GM12873 (cell line): ENCODE measurements at regions not wholly inside any gene's neighbourhood (a gene's known extent, or its start where the extent isn't known, plus 50 kb on each side); places are given as distances from the start of the nearest gene placed in this dataset.

Source experiments
- TF ChIP-seq, protein P1 (sequence below): IDR thresholded peaks from 2 replicates; pipeline ENCODE4 v1.5.1; 2012; ENCODE audit warnings: low read depth, mild to moderate bottlenecking, moderate library complexity, low read length, control low read depth; ENCODE audit not compliant: insufficient read depth; ENCODE audit errors: missing control alignments

DNA sequence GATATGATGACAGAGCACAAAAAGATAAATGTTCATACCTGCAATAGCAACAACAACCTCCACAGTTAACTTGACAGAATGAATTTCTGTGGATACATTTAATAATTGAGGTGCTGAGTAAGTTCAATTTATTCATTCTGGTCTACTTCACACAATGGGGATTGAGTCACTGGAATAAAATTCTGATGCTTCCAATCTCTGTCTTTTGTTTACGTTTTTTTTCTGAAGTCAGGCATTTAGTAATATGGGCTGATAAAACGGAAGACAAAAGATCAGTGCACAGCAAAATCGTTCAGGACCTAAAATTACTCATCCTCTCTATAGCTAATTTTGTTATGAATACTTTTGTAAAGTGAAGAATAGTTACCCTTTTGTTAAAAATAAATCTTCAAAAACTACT, 565.9 kb upstream of the CCDC54 start:
- TF ChIP-seq, protein P1, sequence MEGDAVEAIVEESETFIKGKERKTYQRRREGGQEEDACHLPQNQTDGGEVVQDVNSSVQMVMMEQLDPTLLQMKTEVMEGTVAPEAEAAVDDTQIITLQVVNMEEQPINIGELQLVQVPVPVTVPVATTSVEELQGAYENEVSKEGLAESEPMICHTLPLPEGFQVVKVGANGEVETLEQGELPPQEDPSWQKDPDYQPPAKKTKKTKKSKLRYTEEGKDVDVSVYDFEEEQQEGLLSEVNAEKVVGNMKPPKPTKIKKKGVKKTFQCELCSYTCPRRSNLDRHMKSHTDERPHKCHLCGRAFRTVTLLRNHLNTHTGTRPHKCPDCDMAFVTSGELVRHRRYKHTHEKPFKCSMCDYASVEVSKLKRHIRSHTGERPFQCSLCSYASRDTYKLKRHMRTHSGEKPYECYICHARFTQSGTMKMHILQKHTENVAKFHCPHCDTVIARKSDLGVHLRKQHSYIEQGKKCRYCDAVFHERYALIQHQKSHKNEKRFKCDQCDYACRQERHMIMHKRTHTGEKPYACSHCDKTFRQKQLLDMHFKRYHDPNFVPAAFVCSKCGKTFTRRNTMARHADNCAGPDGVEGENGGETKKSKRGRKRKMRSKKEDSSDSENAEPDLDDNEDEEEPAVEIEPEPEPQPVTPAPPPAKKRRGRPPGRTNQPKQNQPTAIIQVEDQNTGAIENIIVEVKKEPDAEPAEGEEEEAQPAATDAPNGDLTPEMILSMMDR: no peak

DNA sequence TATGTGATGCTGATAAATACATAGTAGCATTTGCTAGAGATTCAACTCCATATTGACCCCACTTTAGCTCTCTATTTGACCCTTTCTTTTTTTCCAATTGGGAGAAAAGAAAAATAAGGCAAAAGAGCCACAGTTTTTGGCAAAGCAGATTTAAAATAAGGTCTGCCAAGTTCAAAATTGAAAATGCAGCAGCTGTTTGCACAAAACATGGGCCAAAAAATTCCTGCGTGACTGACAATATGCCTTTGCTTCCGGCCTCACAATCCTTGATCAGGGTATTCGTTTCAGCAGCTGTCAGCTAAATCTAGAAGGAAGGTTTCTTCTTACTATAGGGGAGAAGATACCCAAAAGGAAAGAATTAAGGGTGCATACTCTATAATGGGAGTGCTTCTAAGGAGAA, 563.5 kb upstream of the CCDC54 start:
- TF ChIP-seq, protein P1: no peak

DNA sequence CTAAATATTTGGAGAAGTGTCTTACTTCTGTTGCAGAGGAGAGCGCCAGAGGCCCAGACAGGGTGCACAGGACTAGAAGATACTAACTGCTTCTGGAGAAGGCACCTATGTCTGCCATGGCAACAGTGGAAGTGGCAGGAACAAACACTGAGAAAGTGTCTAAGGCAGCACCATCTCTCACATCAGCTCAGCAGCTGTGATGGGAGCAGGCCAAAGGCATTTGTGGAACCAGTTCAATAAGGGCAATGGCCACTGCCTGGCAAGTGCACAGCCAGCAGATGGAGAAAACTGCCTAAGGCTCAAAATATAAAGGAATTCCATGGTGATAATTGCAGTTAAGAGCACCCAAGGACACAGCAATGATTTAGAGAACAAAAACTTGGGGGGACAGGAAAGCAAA, 563.0 kb upstream of the CCDC54 start:
- TF ChIP-seq, protein P1: no peak

DNA sequence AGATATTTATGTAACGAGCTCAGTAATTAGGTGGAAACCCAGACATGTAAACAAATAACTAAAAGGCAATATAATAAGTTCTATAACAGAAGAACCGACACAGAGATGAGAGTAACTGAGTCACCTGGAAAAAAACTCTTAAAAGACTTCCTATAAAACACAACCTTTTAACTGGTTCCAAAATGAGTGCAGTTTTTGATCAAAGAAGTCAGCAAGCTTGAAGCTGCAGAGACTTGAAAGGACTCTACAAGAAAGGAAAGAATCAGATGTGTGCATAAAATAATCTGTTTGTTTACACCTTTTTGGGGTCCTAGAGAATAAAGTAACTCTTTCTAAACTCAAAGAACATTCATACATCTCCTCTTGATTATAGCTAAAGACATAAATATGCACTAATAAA, 560.4 kb upstream of the CCDC54 start:
- TF ChIP-seq, protein P1: no peak

DNA sequence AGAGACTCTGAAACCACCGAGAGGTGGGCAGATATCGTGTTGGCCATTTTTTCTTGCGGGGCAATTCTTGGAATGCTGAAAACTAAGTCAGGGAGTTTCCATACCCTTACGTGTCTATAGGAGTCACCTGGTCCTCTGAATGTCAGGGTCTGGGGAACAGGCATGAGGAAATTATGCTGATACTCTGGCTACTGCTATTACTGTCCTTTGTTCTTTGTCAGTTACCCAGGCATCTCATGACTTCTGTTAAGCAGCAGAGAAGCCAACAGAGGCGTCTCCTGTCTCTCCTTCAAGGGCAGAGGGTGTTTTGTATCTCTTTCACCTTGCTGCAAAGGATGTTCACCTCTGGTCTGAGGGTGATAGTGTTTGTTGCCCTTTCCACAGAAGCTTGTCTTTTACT, 559.5 kb upstream of the CCDC54 start:
- TF ChIP-seq, protein P1: no peak

DNA sequence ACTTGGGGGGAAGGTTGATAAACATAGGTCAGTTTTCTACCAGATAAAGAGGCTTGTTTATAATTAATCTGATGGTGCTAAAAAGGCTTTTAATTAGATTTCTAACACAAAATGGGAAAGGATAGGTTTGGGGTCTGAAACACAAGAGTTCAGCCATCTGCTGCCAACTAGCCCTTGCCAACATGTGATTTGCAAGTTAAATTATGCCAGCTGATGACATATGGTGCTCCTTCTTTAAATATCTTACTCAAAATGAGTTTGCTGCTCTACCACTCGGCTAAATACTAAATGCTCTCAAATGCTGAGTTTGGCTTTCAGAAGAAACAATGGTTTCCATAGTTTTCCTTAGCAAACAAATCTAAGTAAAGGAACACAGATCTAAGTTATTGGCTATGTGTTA, 557.8 kb upstream of the CCDC54 start:
- TF ChIP-seq, protein P1: no peak

DNA sequence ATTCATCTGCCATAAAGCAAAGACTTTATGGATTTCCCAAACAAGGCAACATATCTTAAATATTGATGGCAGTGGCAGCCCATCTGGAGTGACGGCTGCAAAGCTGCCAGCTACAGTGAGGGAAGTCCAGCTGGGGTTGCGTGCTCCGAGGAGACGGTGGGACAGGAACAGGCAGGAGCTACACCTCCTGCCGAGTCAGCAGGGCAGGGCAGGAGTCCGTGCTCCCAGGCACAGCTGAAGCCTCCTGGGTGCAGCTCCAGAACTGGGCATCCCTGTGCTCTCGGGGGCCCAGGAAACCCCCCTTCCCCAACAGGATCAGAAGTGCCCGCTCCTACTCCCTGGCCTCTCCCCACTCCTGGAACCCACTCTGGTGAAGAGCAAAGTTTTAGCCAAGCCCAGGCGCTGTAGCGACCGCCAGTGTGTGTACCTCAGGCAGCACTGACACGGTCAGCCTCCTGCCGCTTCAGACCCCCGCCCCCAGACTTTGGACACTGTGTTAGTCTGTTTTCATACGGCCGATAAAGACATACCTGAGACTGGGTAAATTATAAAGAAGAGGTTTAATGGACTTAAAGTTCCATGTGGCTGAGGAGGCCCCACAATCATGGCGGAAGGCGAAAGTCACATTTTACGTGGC, 556.4 kb upstream of the CCDC54 start:
- TF ChIP-seq, protein P1: no peak

DNA sequence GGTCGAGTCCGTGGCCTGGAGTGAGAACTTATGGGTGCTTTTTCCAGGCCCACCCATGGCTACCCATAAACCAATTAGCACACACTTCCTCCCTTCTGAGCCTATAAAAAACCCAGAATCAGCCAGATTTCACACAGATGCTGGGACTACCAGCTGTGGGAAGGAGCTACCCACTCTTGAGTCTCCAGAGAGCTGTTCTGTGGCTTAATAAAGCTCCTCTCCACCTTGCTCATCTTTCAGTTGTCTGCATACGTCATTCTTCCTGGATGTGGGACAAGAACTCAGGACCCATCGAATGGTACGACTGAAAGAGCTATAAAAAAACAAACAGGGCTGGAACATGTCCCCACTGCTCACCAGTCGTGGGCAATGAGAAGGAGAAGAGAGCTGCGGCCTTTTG, 555.4 kb upstream of the CCDC54 start:
- TF ChIP-seq, protein P1: no peak
